ENCODE measurements at regions not wholly inside any gene's neighbourhood (a gene's known extent, or its start where the extent isn't known, plus 50 kb on each side); places are given as distances from the start of the nearest gene placed in this dataset.

DNA sequence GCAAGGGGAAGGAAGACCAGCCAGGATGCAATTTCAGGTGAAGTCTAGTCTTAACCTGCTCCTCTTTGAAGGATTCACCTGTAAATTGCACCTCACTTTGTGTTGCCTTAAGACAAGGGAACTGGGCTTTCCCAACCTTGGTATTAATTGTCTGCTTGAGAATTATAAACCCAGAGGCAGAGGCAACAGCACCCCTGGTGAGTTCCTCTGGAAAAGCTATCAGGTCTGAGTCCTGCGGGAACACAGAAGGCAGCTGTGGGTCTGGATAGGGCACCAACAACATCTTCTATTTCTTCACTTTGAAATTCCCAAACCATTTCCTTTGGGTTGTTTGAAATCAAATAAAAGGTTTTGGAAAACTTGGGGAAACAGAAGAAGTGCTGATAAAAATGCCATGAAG is 109.2 kb upstream of the NPY2R start:
- Mint-ChIP-seq H3K36me3 (no peaks in the 10 kb centered on the region), H3K9me3 (no peaks in the 10 kb centered on the region), H3K27ac (no peak overlapping the region)
- ATAC-seq (no peak), DNase-seq (ENCODE audit: low spot score in 2 of 2) (no peak)

- DNase-seq (ENCODE audit: low spot score in 2 of 2) (no peak), ATAC-seq (no peak)
- Mint-ChIP-seq H3K36me3 (no peaks in the 10 kb centered on the region), H3K27ac (no peak overlapping the region), H3K9me3 (peaks cover 0 to 4% of the 10 kb centered on the region in 2 donors)
Measured at GRCh38 chr4:155106629-155107028, 101.8 kb upstream of the NPY2R start.

DNA sequence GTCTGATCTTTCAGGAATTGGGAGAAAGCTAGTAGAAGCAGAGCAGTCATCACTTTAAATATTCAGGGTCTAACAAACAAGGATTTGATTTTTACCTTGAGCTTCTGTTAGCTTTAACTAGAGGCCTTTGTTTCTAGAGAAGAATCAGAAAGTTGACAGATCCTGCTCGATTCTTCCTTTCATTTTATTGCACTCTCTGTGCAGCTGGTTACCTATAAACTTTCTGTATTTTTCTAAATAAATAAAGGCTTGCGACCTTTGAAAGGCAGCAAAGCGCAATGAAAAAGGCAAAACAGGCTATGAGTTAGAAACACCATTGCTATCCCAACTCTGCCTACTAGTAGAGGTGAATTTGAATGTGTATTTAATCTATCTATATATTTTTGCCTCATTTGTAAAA is 101.4 kb upstream of the NPY2R start:
- DNase-seq (ENCODE audit: low spot score in 2 of 2) (no peak), ATAC-seq (no peak)
- Mint-ChIP-seq H3K27ac (no peak overlapping the region), H3K9me3 (peaks cover 0 to 4% of the 10 kb centered on the region in 2 donors), H3K36me3 (no peaks in the 10 kb centered on the region)

GRCh38 chr4:155114790-155115189 is 93.6 kb upstream of the NPY2R start:
- no peak for ATAC-seq

GRCh38 chr4:155119006-155119405 is 89.4 kb upstream of the NPY2R start:
- DNase-seq (ENCODE audit: low spot score in 2 of 2) = no peak
- ATAC-seq = no peak
- Mint-ChIP-seq H3K9me3 (no peaks in the 10 kb centered on the region), H3K36me3 (no peaks in the 10 kb centered on the region), H3K27ac (no peak overlapping the region)

More at GRCh38 chr4:155114790-155115189, 93.6 kb upstream of the NPY2R start:
- Mint-ChIP-seq H3K36me3 (no peaks in the 10 kb centered on the region), H3K9me3 (peaks cover 8 to 10% of the 10 kb centered on the region in 2 donors), H3K27ac (no peak overlapping the region)
- DNase-seq (ENCODE audit: low spot score in 2 of 2) = no peak

GRCh38 chr4:155120536-155120935 is 87.9 kb upstream of the NPY2R start:
- no peak for ATAC-seq
- H3K9me3 Mint-ChIP-seq = peaks cover 0 to 4% of the 10 kb centered on the region in 2 donors
- no peak for DNase-seq (ENCODE audit: low spot score in 2 of 2)

GRCh38 chr4:155122382-155122781 is 86.1 kb upstream of the NPY2R start:
- Mint-ChIP-seq H3K36me3 (no peaks in the 10 kb centered on the region), H3K27ac (no peak overlapping the region), H3K9me3 (peaks cover 0 to 4% of the 10 kb centered on the region in 2 donors)
- no peak for ATAC-seq
- no peak for DNase-seq (ENCODE audit: low spot score in 2 of 2)

More at GRCh38 chr4:155120536-155120935, 87.9 kb upstream of the NPY2R start:
- no peaks in the 10 kb centered on the region for H3K36me3 Mint-ChIP-seq
- no peak overlapping the region for H3K27ac Mint-ChIP-seq

GRCh38 chr4:155134136-155134535 is 74.3 kb upstream of the NPY2R start:
- no peak for ATAC-seq
- Mint-ChIP-seq H3K9me3 (peaks cover 6 to 12% of the 10 kb centered on the region in 2 donors), H3K27ac (no peak overlapping the region), H3K36me3 (no peaks in the 10 kb centered on the region)
- no peak for DNase-seq (ENCODE audit: low spot score in 2 of 2)

- no peak for DNase-seq (ENCODE audit: low spot score in 2 of 2)
- no peak for ATAC-seq
- H3K36me3 Mint-ChIP-seq = no peaks in the 10 kb centered on the region
- no peak overlapping the region for H3K27ac Mint-ChIP-seq
- H3K9me3 Mint-ChIP-seq = no peaks in the 10 kb centered on the region
Measured at GRCh38 chr4:155140889-155141288, 67.5 kb upstream of the NPY2R start.

DNA sequence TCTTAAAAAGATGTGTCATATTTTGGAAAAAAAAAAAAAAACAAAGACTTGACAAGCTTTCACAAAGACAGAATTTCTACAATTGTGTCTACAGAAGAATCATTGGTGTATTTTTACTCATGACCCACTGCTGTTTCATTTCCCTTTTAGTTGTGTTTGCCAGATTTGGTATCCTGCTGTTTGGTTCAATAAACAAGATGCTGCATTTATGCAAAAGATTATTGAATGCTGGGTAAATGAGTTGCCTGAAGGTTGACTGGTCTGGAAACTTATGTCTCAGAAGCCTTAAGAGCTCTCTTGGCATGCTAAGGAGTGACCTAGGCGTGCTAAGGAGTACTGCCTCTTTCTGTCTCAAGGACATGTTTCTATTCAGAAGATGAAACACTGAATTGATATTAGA is 64.9 kb upstream of the NPY2R start:
- ATAC-seq = no peak
- H3K27ac Mint-ChIP-seq = no peak overlapping the region
- H3K9me3 Mint-ChIP-seq = no peaks in the 10 kb centered on the region
- no peaks in the 10 kb centered on the region for H3K36me3 Mint-ChIP-seq
- no peak for DNase-seq (ENCODE audit: low spot score in 2 of 2)
